ENCODE measurements at regions not wholly inside any gene's neighbourhood (a gene's known extent, or its start where the extent isn't known, plus 50 kb on each side); places are given as distances from the start of the nearest gene placed in this dataset.

GRCh38 chr5:135182675-135183074 is 148.6 kb upstream of the PITX1 start:
- in situ Hi-C loops (cut with MboI; ENCODE audit: low sequenced_read_pairs in 4 of 4) (loop anchor here in 2 of 4 donors (10.0 to 25.0 kb wide), 2 partner anchors 152 to 170 kb away; no protein-coding TSS in a partner anchor), intact Hi-C loops (cut with DNase I; ENCODE audit: low total_unique reads) (no loop called here)
- H3K36me3 ChIP-seq, result no peaks in the 10 kb centered on the region
- H3K27ac ChIP-seq, result no peak overlapping the region
- DNase-seq, result no peak
- no peak for ATAC-seq
- no peak overlapping the region for H3K4me3 ChIP-seq
- H3K9me3 ChIP-seq, result no peaks in the 10 kb centered on the region
- TF ChIP-seq CTCF (IDR thresholded peaks at IDR 0.05 in 4 of 5, conservative IDR thresholded peaks at IDR 0.05 in 1 of 5), result no peak
- TF ChIP-seq POLR2A (IDR thresholded peaks at IDR 0.05), result no peak
- no peaks in the 10 kb centered on the region for H3K4me1 ChIP-seq
- H3K27me3 ChIP-seq, result no peaks in the 10 kb centered on the region

GRCh38 chr5:135181653-135182052 is 147.6 kb upstream of the PITX1 start:
- H3K4me3 ChIP-seq, result no peak overlapping the region
- no peaks in the 10 kb centered on the region for H3K36me3 ChIP-seq
- no peak overlapping the region for H3K27ac ChIP-seq
- TF ChIP-seq POLR2A (IDR thresholded peaks at IDR 0.05), result no peak
- TF ChIP-seq CTCF (IDR thresholded peaks at IDR 0.05 in 4 of 5, conservative IDR thresholded peaks at IDR 0.05 in 1 of 5), result no peak
- no peaks in the 10 kb centered on the region for H3K9me3 ChIP-seq
- intact Hi-C loops (cut with DNase I; ENCODE audit: low total_unique reads) (no loop called here), in situ Hi-C loops (cut with MboI; ENCODE audit: low sequenced_read_pairs in 4 of 4) (loop anchor here in 2 of 4 donors (10.0 to 25.0 kb wide), 2 partner anchors 153 to 169 kb away; no protein-coding TSS in a partner anchor)
- ATAC-seq, result no peak
- DNase-seq, result no peak
- H3K4me1 ChIP-seq, result no peaks in the 10 kb centered on the region
- H3K27me3 ChIP-seq, result no peaks in the 10 kb centered on the region

GRCh38 chr5:135179308-135179980 is 145.4 kb upstream of the PITX1 start:
- ATAC-seq (no peak), DNase-seq (no peak)
- no peak overlapping the region for H3K27ac ChIP-seq
- H3K9me3 ChIP-seq, result no peaks in the 10 kb centered on the region
- in situ Hi-C loops (cut with MboI; ENCODE audit: low sequenced_read_pairs in 4 of 4), result loop anchor here in 1 of 4 donors (25.0 kb wide), 1 partner anchor 167 kb away; no protein-coding TSS in a partner anchor
- TF ChIP-seq POLR2A (IDR thresholded peaks at IDR 0.05), result no peak
- TF ChIP-seq CTCF (IDR thresholded peaks at IDR 0.05 in 4 of 5, conservative IDR thresholded peaks at IDR 0.05 in 1 of 5), result no peak
- H3K27me3 ChIP-seq, result no peaks in the 10 kb centered on the region
- H3K36me3 ChIP-seq, result no peaks in the 10 kb centered on the region
- H3K4me3 ChIP-seq, result no peak overlapping the region
- H3K4me1 ChIP-seq, result no peaks in the 10 kb centered on the region
- intact Hi-C loops (cut with DNase I; ENCODE audit: low total_unique reads), result no loop called here

- TF ChIP-seq POLR2A (IDR thresholded peaks at IDR 0.05), result no peak
- no peak for TF ChIP-seq CTCF (IDR thresholded peaks at IDR 0.05 in 4 of 5, conservative IDR thresholded peaks at IDR 0.05 in 1 of 5)
- H3K4me3 ChIP-seq, result no peak overlapping the region
- no peaks in the 10 kb centered on the region for H3K27me3 ChIP-seq
- in situ Hi-C loops (cut with MboI; ENCODE audit: low sequenced_read_pairs in 4 of 4), result loop anchor here in 1 of 4 donors (25.0 kb wide), 1 partner anchor 166 kb away; no protein-coding TSS in a partner anchor
- ATAC-seq (no peak), DNase-seq (no peak)
- no peak overlapping the region for H3K27ac ChIP-seq
- intact Hi-C loops (cut with DNase I; ENCODE audit: low total_unique reads), result no loop called here
- no peaks in the 10 kb centered on the region for H3K36me3 ChIP-seq
- H3K9me3 ChIP-seq, result no peaks in the 10 kb centered on the region
- H3K4me1 ChIP-seq, result no peaks in the 10 kb centered on the region
Observed at GRCh38 chr5:135178476-135179155, 144.6 kb upstream of the PITX1 start.
